ENCODE measurements at regions not wholly inside any gene's neighbourhood (a gene's known extent, or its start where the extent isn't known, plus 50 kb on each side); places are given as distances from the start of the nearest gene placed in this dataset.

- TF ChIP-seq POLR2AphosphoS5 (IDR thresholded peaks at IDR 0.05; ENCODE audit: low read depth, low read length) (no peak), TAF1 (IDR thresholded peaks at IDR 0.05; ENCODE audit: borderline replicate concordance, low read depth, low read length) (no peak)
Measured at GRCh38 chr18:56483386-56483785, 155.0 kb downstream of the TXNL1 start.

All from GM12892 (cell line).